Activated CD4-positive, alpha-beta memory T cell treated with anti-CD3 and anti-CD28 coated beads for 36 hours (primary cell): ENCODE measurements at regions not wholly inside any gene's neighbourhood (a gene's known extent, or its start where the extent isn't known, plus 50 kb on each side); places are given as distances from the start of the nearest gene placed in this dataset.

Source experiments
- CTCF ChIA-PET: fragments of 350-600 bp; sonication (Branson Sonifier 250); formaldehyde crosslinking; loops from one replicate; lab custom pipeline; 2021; ENCODE audit warnings: antibody characterized with exemption, inconsistent platforms; lab: Charles Lee
- POLR2A ChIA-PET: fragments of 350-600 bp; sonication (Branson Sonifier 250); formaldehyde crosslinking; loops from one replicate; lab custom pipeline; 2021; ENCODE audit warnings: antibody characterized with exemption; lab: Charles Lee
- DNase-seq: peaks from one replicate; pipeline ENCODE4 v3.0.0-alpha.2; 2020
- H3K27ac Mint-ChIP-seq: one replicate; pipeline ENCODE4 v1.8.0; 2021; ENCODE audit warnings: mixed read lengths
- H3K27me3 Mint-ChIP-seq: one replicate; pipeline ENCODE4 v1.8.0; 2021; ENCODE audit warnings: mixed read lengths
- H3K36me3 Mint-ChIP-seq: one replicate; pipeline ENCODE4 v1.8.0; 2021; ENCODE audit warnings: mixed read lengths
- H3K4me1 Mint-ChIP-seq: one replicate; pipeline ENCODE4 v1.8.0; 2021; ENCODE audit warnings: low read depth, mixed read lengths
- H3K4me3 Mint-ChIP-seq: one replicate; pipeline ENCODE4 v1.8.0; 2021; ENCODE audit warnings: mild to moderate bottlenecking, mixed read lengths
- H3K9me3 Mint-ChIP-seq: one replicate; pipeline ENCODE4 v1.8.0; 2021; ENCODE audit warnings: mixed read lengths
- intact Hi-C: fragments of 100-400 bp; cut with micrococcal nuclease; formaldehyde crosslinking; loops from one replicate; pipeline ENCODE4 v1.15.1; 2023

- Mint-ChIP-seq H3K27me3 (no peaks in the 10 kb centered on the region), H3K36me3 (no peaks in the 10 kb centered on the region), H3K27ac (no peak overlapping the region), H3K9me3 (no peaks in the 10 kb centered on the region), H3K4me3 (no peak overlapping the region), H3K4me1 (no peaks in the 10 kb centered on the region)
- CTCF ChIA-PET: no interaction called here
- no peak for DNase-seq
- POLR2A ChIA-PET: no interaction called here
- intact Hi-C loops: no loop called here
Observed at GRCh38 chr13:103517066-103517767, 451.0 kb upstream of the SLC10A2 start.

- DNase-seq: no peak
- H3K27me3 Mint-ChIP-seq: no peaks in the 10 kb centered on the region
- POLR2A ChIA-PET: no interaction called here
- no peaks in the 10 kb centered on the region for H3K36me3 Mint-ChIP-seq
- CTCF ChIA-PET: no interaction called here
- H3K9me3 Mint-ChIP-seq: no peaks in the 10 kb centered on the region
- H3K27ac Mint-ChIP-seq: no peak overlapping the region
- no peak overlapping the region for H3K4me3 Mint-ChIP-seq
- intact Hi-C loops: no loop called here
- no peaks in the 10 kb centered on the region for H3K4me1 Mint-ChIP-seq
Observed at GRCh38 chr13:103516015-103516795, 450.0 kb upstream of the SLC10A2 start.

GRCh38 chr13:103515410-103515809 is 449.2 kb upstream of the SLC10A2 start:
- H3K27ac Mint-ChIP-seq: no peak overlapping the region
- H3K4me1 Mint-ChIP-seq: no peaks in the 10 kb centered on the region
- ChIA-PET CTCF (no interaction called here), POLR2A (no interaction called here)
- no peak for DNase-seq
- H3K27me3 Mint-ChIP-seq: no peaks in the 10 kb centered on the region
- H3K9me3 Mint-ChIP-seq: no peaks in the 10 kb centered on the region
- intact Hi-C loops: no loop called here
- H3K4me3 Mint-ChIP-seq: no peak overlapping the region
- no peaks in the 10 kb centered on the region for H3K36me3 Mint-ChIP-seq

GRCh38 chr13:103514619-103515018 is 448.4 kb upstream of the SLC10A2 start:
- no peaks in the 10 kb centered on the region for H3K36me3 Mint-ChIP-seq
- H3K9me3 Mint-ChIP-seq: no peaks in the 10 kb centered on the region
- no peaks in the 10 kb centered on the region for H3K27me3 Mint-ChIP-seq
- intact Hi-C loops: no loop called here
- ChIA-PET POLR2A (no interaction called here), CTCF (no interaction called here)
- H3K4me3 Mint-ChIP-seq: no peak overlapping the region
- no peak overlapping the region for H3K27ac Mint-ChIP-seq
- DNase-seq: no peak
- H3K4me1 Mint-ChIP-seq: no peaks in the 10 kb centered on the region

- H3K36me3 Mint-ChIP-seq: no peaks in the 10 kb centered on the region
- ChIA-PET POLR2A (no interaction called here), CTCF (interaction anchor here (0.8 kb wide), 1 partner anchor 89 kb away, joined by 3 read pairs; no protein-coding TSS in a partner anchor)
- intact Hi-C loops: no loop called here
- H3K9me3 Mint-ChIP-seq: peaks cover under 1% of the 10 kb centered on the region
- no peak overlapping the region for H3K27ac Mint-ChIP-seq
- H3K4me1 Mint-ChIP-seq: no peaks in the 10 kb centered on the region
- H3K4me3 Mint-ChIP-seq: no peak overlapping the region
- no peaks in the 10 kb centered on the region for H3K27me3 Mint-ChIP-seq
- DNase-seq: no peak
Observed at GRCh38 chr13:103514188-103514587, 448.0 kb upstream of the SLC10A2 start.

- POLR2A ChIA-PET: no interaction called here
- H3K27me3 Mint-ChIP-seq: no peaks in the 10 kb centered on the region
- DNase-seq: no peak
Observed at GRCh38 chr13:103510007-103510535, 443.9 kb upstream of the SLC10A2 start.

GRCh38 chr13:103497404-103497803 is 431.2 kb upstream of the SLC10A2 start:
- Mint-ChIP-seq H3K36me3 (no peaks in the 10 kb centered on the region), H3K4me1 (no peaks in the 10 kb centered on the region), H3K27me3 (no peaks in the 10 kb centered on the region), H3K4me3 (no peak overlapping the region), H3K27ac (no peak overlapping the region), H3K9me3 (peaks cover 10% of the 10 kb centered on the region)
- intact Hi-C loops: no loop called here
- DNase-seq: no peak
- POLR2A ChIA-PET: no interaction called here
- CTCF ChIA-PET: interaction anchor here (0.8 kb wide), 1 partner anchor 582 kb away, joined by 3 read pairs; no protein-coding TSS in a partner anchor

More at GRCh38 chr13:103510007-103510535, 443.9 kb upstream of the SLC10A2 start:
- Mint-ChIP-seq H3K9me3 (peaks cover 10% of the 10 kb centered on the region), H3K4me1 (no peaks in the 10 kb centered on the region), H3K27ac (no peak overlapping the region), H3K4me3 (no peak overlapping the region), H3K36me3 (no peaks in the 10 kb centered on the region)
- intact Hi-C loops: no loop called here
- CTCF ChIA-PET: no interaction called here

GRCh38 chr13:103487841-103488240 is 421.6 kb upstream of the SLC10A2 start:
- H3K27ac Mint-ChIP-seq: no peak overlapping the region
- H3K4me3 Mint-ChIP-seq: no peak overlapping the region
- CTCF ChIA-PET: no interaction called here
- no peaks in the 10 kb centered on the region for H3K27me3 Mint-ChIP-seq
- H3K4me1 Mint-ChIP-seq: no peaks in the 10 kb centered on the region
- intact Hi-C loops: no loop called here
- POLR2A ChIA-PET: no interaction called here
- DNase-seq: no peak
- peaks cover 2% of the 10 kb centered on the region for H3K9me3 Mint-ChIP-seq
- no peaks in the 10 kb centered on the region for H3K36me3 Mint-ChIP-seq

- POLR2A ChIA-PET: no interaction called here
- DNase-seq: no peak
- no peak overlapping the region for H3K27ac Mint-ChIP-seq
- CTCF ChIA-PET: no interaction called here
- no peaks in the 10 kb centered on the region for H3K4me1 Mint-ChIP-seq
- H3K27me3 Mint-ChIP-seq: no peaks in the 10 kb centered on the region
- H3K9me3 Mint-ChIP-seq: no peaks in the 10 kb centered on the region
- intact Hi-C loops: no loop called here
- no peak overlapping the region for H3K4me3 Mint-ChIP-seq
- no peaks in the 10 kb centered on the region for H3K36me3 Mint-ChIP-seq
Observed at GRCh38 chr13:103473081-103473480, 406.9 kb upstream of the SLC10A2 start.

GRCh38 chr13:103471896-103472295 is 405.7 kb upstream of the SLC10A2 start:
- H3K9me3 Mint-ChIP-seq: no peaks in the 10 kb centered on the region
- ChIA-PET CTCF (no interaction called here), POLR2A (no interaction called here)
- no peaks in the 10 kb centered on the region for H3K4me1 Mint-ChIP-seq
- H3K4me3 Mint-ChIP-seq: no peak overlapping the region
- no peaks in the 10 kb centered on the region for H3K27me3 Mint-ChIP-seq
- no peaks in the 10 kb centered on the region for H3K36me3 Mint-ChIP-seq
- H3K27ac Mint-ChIP-seq: no peak overlapping the region
- intact Hi-C loops: no loop called here
- DNase-seq: no peak

GRCh38 chr13:103469771-103470170 is 403.6 kb upstream of the SLC10A2 start:
- CTCF ChIA-PET: no interaction called here
- no peaks in the 10 kb centered on the region for H3K9me3 Mint-ChIP-seq
- no peak overlapping the region for H3K27ac Mint-ChIP-seq
- no peaks in the 10 kb centered on the region for H3K27me3 Mint-ChIP-seq
- POLR2A ChIA-PET: no interaction called here
- DNase-seq: no peak
- no peaks in the 10 kb centered on the region for H3K4me1 Mint-ChIP-seq
- intact Hi-C loops: no loop called here
- no peaks in the 10 kb centered on the region for H3K36me3 Mint-ChIP-seq
- no peak overlapping the region for H3K4me3 Mint-ChIP-seq

GRCh38 chr13:103466761-103467160 is 400.5 kb upstream of the SLC10A2 start:
- no peaks in the 10 kb centered on the region for H3K27me3 Mint-ChIP-seq
- no peak overlapping the region for H3K27ac Mint-ChIP-seq
- H3K4me3 Mint-ChIP-seq: no peak overlapping the region

More at GRCh38 chr13:103466761-103467160, 400.5 kb upstream of the SLC10A2 start:
- H3K36me3 Mint-ChIP-seq: no peaks in the 10 kb centered on the region
- intact Hi-C loops: no loop called here
- H3K9me3 Mint-ChIP-seq: peaks cover 2% of the 10 kb centered on the region
- ChIA-PET POLR2A (no interaction called here), CTCF (interaction anchor here (0.5 kb wide), 1 partner anchor 551 kb away, joined by 3 read pairs; no protein-coding TSS in a partner anchor)
- H3K4me1 Mint-ChIP-seq: no peaks in the 10 kb centered on the region
- DNase-seq: no peak
